Endothelial cell of umbilical vein (primary cell): ENCODE measurements at regions not wholly inside any gene's neighbourhood (a gene's known extent, or its start where the extent isn't known, plus 50 kb on each side); places are given as distances from the start of the nearest gene placed in this dataset.

Source experiments
- CTCF ChIP-seq, 2 donors: IDR thresholded peaks; 1 replicate in 1 of 2; 2 replicates in 1 of 2; pipeline ENCODE4 v1.5.1; 2011; ENCODE audit warnings: low read length in 2 of 2, mild to moderate bottlenecking in 2 of 2, moderate library complexity in 2 of 2, control low read depth in 1 of 2, inconsistent platforms in 1 of 2, low read depth in 1 of 2; ENCODE audit not compliant: insufficient read depth in 1 of 2; ENCODE audit errors: extremely low read depth in 1 of 2
- MAX ChIP-seq: IDR thresholded peaks from 2 replicates; pipeline ENCODE4 v1.6.1; 2011; ENCODE audit not compliant: insufficient read depth, insufficient read length

GRCh38 chr13:40207001-40207478, 459.4 kb downstream of the FOXO1 start:
- TF ChIP-seq CTCF (IDR thresholded peaks at IDR 0.05; ENCODE audit: extremely low read depth in 1 of 2, insufficient read depth in 1 of 2, low read depth in 1 of 2, low read length in 2 of 2) (no peak), MAX (no peak)
